HG03439 (cell line): ENCODE measurements at regions not wholly inside any gene's neighbourhood (a gene's known extent, or its start where the extent isn't known, plus 50 kb on each side); places are given as distances from the start of the nearest gene placed in this dataset.

Source experiments
- ATAC-seq: cut with Tn5 transposase; IDR thresholded peaks from one replicate; pipeline ENCODE4 v1.9.1; 2021; ENCODE audit warnings: mild to moderate bottlenecking, moderate library complexity; ENCODE audit not compliant: unreplicated experiment

- ATAC-seq: no peak
Observed at GRCh38 chr2:212713681-212714080, 175.1 kb upstream of the ERBB4 start.

GRCh38 chr2:212712991-212713390 is 174.4 kb upstream of the ERBB4 start:
- no peak for ATAC-seq

- no peak for ATAC-seq
Observed at GRCh38 chr2:212712466-212712865, 173.9 kb upstream of the ERBB4 start.

GRCh38 chr2:212711856-212712255 is 173.3 kb upstream of the ERBB4 start:
- ATAC-seq: no peak

- ATAC-seq: no peak
Observed at GRCh38 chr2:212709280-212709679, 170.7 kb upstream of the ERBB4 start.

- ATAC-seq: no peak
Observed at GRCh38 chr2:212708355-212708754, 169.8 kb upstream of the ERBB4 start.

GRCh38 chr2:212695426-212695825 is 156.8 kb upstream of the ERBB4 start:
- no peak for ATAC-seq

- ATAC-seq: no peak
Observed at GRCh38 chr2:212694398-212694797, 155.8 kb upstream of the ERBB4 start.

GRCh38 chr2:212692466-212692865 is 153.9 kb upstream of the ERBB4 start:
- no peak for ATAC-seq

GRCh38 chr2:212686285-212686895 is 147.8 kb upstream of the ERBB4 start:
- no peak for ATAC-seq

- no peak for ATAC-seq
Observed at GRCh38 chr2:212683346-212684097, 144.9 kb upstream of the ERBB4 start.

GRCh38 chr2:212682937-212683336 is 144.3 kb upstream of the ERBB4 start:
- ATAC-seq: no peak

GRCh38 chr2:212677466-212677865 is 138.9 kb upstream of the ERBB4 start:
- no peak for ATAC-seq

- no peak for ATAC-seq
Observed at GRCh38 chr2:212672186-212672585, 133.6 kb upstream of the ERBB4 start.

- ATAC-seq: no peak
Observed at GRCh38 chr2:212669761-212670160, 131.2 kb upstream of the ERBB4 start.

- ATAC-seq: no peak
Observed at GRCh38 chr2:212667751-212668316, 129.2 kb upstream of the ERBB4 start.

GRCh38 chr2:212665948-212666347 is 127.3 kb upstream of the ERBB4 start:
- ATAC-seq: no peak

GRCh38 chr2:212659441-212659840 is 120.8 kb upstream of the ERBB4 start:
- ATAC-seq: no peak

- no peak for ATAC-seq
Observed at GRCh38 chr2:212649646-212650045, 111.0 kb upstream of the ERBB4 start.

- no peak for ATAC-seq
Observed at GRCh38 chr2:212646698-212647366, 108.2 kb upstream of the ERBB4 start.

- no peak for ATAC-seq
Observed at GRCh38 chr2:212644195-212644837, 105.7 kb upstream of the ERBB4 start.
